ENCODE measurements at regions not wholly inside any gene's neighbourhood (a gene's known extent, or its start where the extent isn't known, plus 50 kb on each side); places are given as distances from the start of the nearest gene placed in this dataset.

GRCh38 chr7:49660170-49660783 lies 113.2 kb upstream of the VWC2 start:
- TF ChIP-seq CTCF (IDR thresholded peaks at IDR 0.05) (no peak), ZFX (IDR thresholded peaks at IDR 0.05; ENCODE audit: borderline replicate concordance) (no peak)

All from 22Rv1 (cell line).